Fibroblast of skin of right biceps (primary cell): ENCODE measurements at regions not wholly inside any gene's neighbourhood (a gene's known extent, or its start where the extent isn't known, plus 50 kb on each side); places are given as distances from the start of the nearest gene placed in this dataset.
A peak's percentile ranks its signal among the peaks of the same experiment; 100 is the strongest.

Experiments used
- DNase-seq: peaks from one replicate; pipeline ENCODE4 v3.0.0-alpha.2; 2013

- no peak for DNase-seq
Measured at GRCh38 chr3:188049606-188050530, 104.1 kb upstream of the LPP start.

- DNase-seq = no peak
Measured at GRCh38 chr3:188051801-188052168, 102.2 kb upstream of the LPP start.

- no peak for DNase-seq
Measured at GRCh38 chr3:188052169-188053035, 101.6 kb upstream of the LPP start.

- no peak for DNase-seq
Measured at GRCh38 chr3:188053036-188053340, 101.0 kb upstream of the LPP start.

GRCh38 chr3:188053710-188054380 is 100.1 kb upstream of the LPP start:
- DNase-seq = no peak

GRCh38 chr3:188054541-188054940 is 99.4 kb upstream of the LPP start:
- DNase-seq = no peak

GRCh38 chr3:188055388-188055787 is 98.6 kb upstream of the LPP start:
- no peak for DNase-seq

GRCh38 chr3:188057124-188057523 is 96.8 kb upstream of the LPP start:
- DNase-seq = no peak

- DNase-seq = no peak
Measured at GRCh38 chr3:188058569-188059184, 95.3 kb upstream of the LPP start.

GRCh38 chr3:188059351-188059750 is 94.6 kb upstream of the LPP start:
- DNase-seq = no peak

GRCh38 chr3:188060264-188060835 is 93.6 kb upstream of the LPP start:
- no peak for DNase-seq

- DNase-seq = peak; percentile 82
Measured at GRCh38 chr3:188060840-188061544, 93.0 kb upstream of the LPP start.

GRCh38 chr3:188062216-188062615 is 91.7 kb upstream of the LPP start:
- no peak for DNase-seq

GRCh38 chr3:188064831-188065493 is 89.0 kb upstream of the LPP start:
- DNase-seq = no peak

- DNase-seq = no peak
Measured at GRCh38 chr3:188066141-188066540, 87.8 kb upstream of the LPP start.

GRCh38 chr3:188067932-188068331 is 86.0 kb upstream of the LPP start:
- peak; percentile 84 for DNase-seq

- DNase-seq = no peak
Measured at GRCh38 chr3:188068342-188068741, 85.6 kb upstream of the LPP start.

- DNase-seq = peak; percentile 82
Measured at GRCh38 chr3:188071636-188072035, 82.3 kb upstream of the LPP start.

- no peak for DNase-seq
Measured at GRCh38 chr3:188076176-188076575, 77.8 kb upstream of the LPP start.

GRCh38 chr3:188077160-188077799 is 76.7 kb upstream of the LPP start:
- DNase-seq = no peak

- DNase-seq = no peak
Measured at GRCh38 chr3:188080091-188080490, 73.9 kb upstream of the LPP start.
